HEK293T (cell line): ENCODE measurements at regions not wholly inside any gene's neighbourhood (a gene's known extent, or its start where the extent isn't known, plus 50 kb on each side); places are given as distances from the start of the nearest gene placed in this dataset.
"Not testable (repeated sequence)": the region's sequence is repeated elsewhere in the genome, so short reads cannot be mapped to it uniquely, and the experiment has no call there.

Source experiments
- BHLHE40 ChIP-seq: fragments of 450-650 bp; IDR thresholded peaks from 2 replicates; pipeline ENCODE4 v1.6.1; 2016; ENCODE audit warnings: mild to moderate bottlenecking, moderate library complexity, borderline replicate concordance
- ELF4 ChIP-seq: fragments of 450-650 bp; IDR thresholded peaks from 2 replicates; pipeline ENCODE4 v1.6.1; 2017; ENCODE audit warnings: antibody characterized with exemption
- FOXA1 ChIP-seq: fragments of 450-650 bp; IDR thresholded peaks from 2 replicates; pipeline ENCODE4 v1.6.1; 2016; ENCODE audit warnings: mild to moderate bottlenecking
- FOXM1 ChIP-seq: fragments of 450-650 bp; IDR thresholded peaks from 2 replicates; pipeline ENCODE4 v1.6.1; 2017; ENCODE audit warnings: mild to moderate bottlenecking, borderline replicate concordance
- L3MBTL2 ChIP-seq: fragments of 450-650 bp; conservative IDR thresholded peaks from 2 replicates; pipeline ENCODE4 v1.6.1; 2016; ENCODE audit warnings: mild to moderate bottlenecking
- LEF1 ChIP-seq: fragments of 450-650 bp; IDR thresholded peaks from 2 replicates; pipeline ENCODE4 v1.6.1; 2017; ENCODE audit warnings: mild to moderate bottlenecking, borderline replicate concordance
- NFRKB ChIP-seq: fragments of 450-650 bp; IDR thresholded peaks from 2 replicates; pipeline ENCODE4 v1.6.1; 2016; ENCODE audit warnings: mild to moderate bottlenecking, moderate library complexity
- SP1 ChIP-seq: fragments of 450-650 bp; IDR thresholded peaks from 2 replicates; pipeline ENCODE4 v1.6.1; 2017
- ZNF384 ChIP-seq: fragments of 450-650 bp; IDR thresholded peaks from 2 replicates; pipeline ENCODE4 v1.6.1; 2016

DNA sequence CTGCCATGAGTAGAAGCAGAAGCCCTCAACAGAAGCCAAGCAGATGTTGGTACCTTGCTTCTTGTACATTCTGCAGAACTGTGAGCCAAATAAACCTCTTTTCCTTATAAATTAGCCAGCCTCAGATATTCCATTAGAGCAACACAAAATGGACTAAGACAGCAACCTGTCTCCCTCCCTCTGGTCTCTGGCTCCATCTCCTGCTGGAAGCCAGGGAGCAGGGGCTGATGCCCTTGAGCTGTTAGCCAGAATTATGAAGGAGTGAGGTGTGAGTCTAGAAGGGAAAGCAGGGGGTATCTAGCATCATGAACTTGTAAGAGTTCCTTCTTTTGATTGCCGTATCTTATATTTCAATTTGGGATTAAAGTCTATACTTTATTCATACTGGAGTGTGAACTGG, 358.7 kb upstream of the FZD8 start:
- not testable (repeated sequence) for TF ChIP-seq FOXA1, SP1, L3MBTL2, ELF4, BHLHE40, LEF1, NFRKB, ZNF384, FOXM1
